HG03575 (cell line): ENCODE measurements at regions not wholly inside any gene's neighbourhood (a gene's known extent, or its start where the extent isn't known, plus 50 kb on each side); places are given as distances from the start of the nearest gene placed in this dataset.
"Not testable (repeated sequence)": the region's sequence is repeated elsewhere in the genome, so short reads cannot be mapped to it uniquely, and the experiment has no call there.

Source experiments
- ATAC-seq: cut with Tn5 transposase; IDR thresholded peaks from one replicate; pipeline ENCODE4 v1.9.1; 2021; ENCODE audit not compliant: unreplicated experiment, insufficient number of reproducible peaks, low FRiP score; ENCODE audit errors: extremely low read depth

DNA sequence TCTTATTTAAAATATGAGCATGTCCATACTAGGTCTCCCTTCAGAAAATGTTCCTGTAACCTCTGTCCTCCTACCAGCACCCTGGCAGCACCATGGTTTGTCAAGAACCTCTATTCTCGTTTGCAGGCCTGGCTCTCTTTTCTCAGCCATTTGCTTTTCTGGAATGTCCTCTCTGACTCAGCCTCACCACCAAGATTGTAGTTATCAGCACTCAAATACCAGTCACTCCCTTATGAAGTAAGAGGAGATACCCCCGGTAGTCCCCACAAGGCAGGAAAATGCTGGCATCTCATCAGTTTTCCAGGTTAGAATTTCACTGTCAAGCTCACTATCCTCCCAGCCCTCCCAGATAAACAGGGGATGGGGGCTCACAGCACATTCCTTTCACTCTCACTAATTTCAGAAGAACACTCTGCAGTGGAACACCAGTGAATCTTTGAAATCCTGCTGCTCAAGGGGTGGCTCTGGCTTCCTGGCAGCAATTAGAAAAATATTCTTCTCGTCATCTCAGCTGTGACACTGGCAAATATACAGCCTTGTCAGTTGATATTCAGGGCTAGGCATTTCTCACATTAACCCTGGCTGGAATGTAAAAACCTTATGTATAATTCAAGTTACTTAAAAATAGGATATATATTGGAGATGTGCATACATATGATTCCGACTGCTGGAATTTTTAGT lies 129.2 kb downstream of the TBX18 start:
- no peak for ATAC-seq

DNA sequence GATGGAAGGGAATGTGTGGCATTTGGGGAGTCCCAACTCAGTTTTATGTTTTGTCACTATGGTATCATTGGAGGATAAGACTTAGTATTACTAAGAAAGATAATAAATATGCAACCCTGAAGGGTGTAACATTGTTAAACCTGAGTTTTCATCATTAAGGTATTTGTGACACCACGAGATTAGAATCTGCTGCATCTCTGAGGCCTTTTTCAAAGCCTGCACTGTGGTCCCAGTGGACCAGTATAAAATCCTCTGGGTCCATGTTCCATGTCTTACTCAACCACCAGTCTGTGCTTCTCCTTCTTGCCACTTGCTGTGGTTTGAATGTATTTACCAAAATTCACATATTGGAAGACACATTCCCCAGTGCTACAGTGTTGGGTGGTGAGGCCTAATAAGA lies 130.6 kb downstream of the TBX18 start:
- no peak for ATAC-seq

DNA sequence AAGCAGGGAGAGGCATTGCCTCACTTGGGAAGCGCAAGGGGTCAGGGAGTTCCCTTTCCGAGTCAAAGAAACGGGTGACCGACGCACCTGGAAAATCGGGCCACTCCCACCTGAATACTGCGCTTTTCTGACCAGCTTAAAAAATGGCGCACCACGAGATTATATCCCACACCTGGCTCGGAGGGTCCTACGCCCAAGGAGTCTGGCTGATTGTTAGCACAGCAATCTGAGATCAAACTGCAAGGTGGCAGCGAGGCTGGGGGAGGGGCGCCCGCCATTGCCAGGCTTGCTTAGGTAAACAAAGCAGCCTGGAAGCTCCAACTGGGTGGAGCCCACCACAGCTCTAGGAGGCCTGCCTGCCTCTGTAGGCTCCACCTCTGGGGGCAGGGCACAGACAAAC lies 137.9 kb downstream of the TBX18 start:
- ATAC-seq: not testable (repeated sequence)

DNA sequence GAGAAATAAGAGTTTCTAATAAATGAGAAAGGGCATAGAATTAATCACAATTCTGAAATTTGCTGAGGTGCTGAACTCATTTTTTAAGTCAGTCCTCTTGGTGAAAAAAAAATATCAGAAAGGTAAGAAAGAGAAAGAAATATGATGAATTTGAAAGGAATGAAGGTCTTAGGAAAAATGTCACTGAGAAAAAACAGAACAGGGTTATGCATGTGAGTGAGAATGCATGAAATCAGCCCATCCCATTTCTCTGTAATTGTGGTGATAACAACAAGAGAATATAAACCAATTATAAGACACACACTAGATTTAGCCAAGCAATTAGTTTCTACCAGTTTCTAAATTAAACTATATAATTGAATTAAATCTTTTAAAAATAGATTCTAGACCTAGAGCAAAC lies 138.9 kb downstream of the TBX18 start:
- no peak for ATAC-seq

DNA sequence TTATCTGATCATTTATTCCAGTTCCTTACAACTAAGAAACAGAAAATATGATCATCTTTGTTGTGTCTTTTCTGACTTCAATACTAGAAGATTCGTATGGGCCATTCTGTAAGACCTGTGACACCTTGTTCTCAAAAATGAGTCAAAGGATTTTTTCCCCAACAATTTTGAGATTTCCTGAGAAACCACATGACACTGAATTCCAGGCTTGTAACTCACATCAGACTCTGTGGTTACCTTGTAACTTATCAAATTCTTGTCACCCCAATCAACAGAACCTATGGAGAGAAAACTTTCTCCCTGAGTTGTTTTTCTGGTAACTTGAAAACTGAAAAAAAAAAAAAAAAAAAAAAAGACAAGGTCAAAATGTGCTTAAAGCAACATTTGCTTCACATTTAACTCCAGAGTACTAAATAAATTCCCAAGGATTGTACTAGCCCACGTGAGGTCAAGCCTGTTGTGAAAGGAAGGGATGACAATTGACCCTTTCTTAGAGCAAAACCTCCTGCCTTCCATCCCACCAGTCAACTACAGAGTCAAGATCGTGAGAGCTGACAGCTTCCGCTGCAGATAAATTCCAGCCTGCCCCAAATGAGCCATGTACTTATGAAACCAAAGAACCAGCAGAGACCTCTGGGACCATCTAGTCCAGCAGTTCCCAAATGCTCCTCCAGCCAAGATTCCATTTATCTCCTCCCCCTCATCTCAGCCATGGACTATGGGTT lies 140.3 kb downstream of the TBX18 start:
- ATAC-seq: no peak

DNA sequence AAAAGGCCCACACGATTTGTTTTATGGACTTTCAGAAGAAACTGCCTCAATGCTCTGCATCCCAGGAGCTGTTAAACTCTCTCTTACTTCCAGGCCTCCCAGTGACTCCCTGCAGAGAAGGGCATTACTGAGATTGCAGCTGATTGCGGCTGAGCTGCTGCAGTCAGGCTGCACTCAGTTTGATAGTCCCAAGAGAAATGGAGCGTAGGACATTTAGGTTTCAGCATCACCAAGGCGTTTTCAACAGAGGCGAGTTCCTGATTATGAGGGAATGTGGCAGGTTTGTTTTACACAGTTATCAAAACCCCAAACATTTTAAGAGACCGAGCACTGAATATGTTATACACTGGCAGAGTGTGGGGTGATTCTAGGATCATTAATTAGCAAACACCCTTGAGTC lies 145.6 kb downstream of the TBX18 start:
- ATAC-seq: no peak

DNA sequence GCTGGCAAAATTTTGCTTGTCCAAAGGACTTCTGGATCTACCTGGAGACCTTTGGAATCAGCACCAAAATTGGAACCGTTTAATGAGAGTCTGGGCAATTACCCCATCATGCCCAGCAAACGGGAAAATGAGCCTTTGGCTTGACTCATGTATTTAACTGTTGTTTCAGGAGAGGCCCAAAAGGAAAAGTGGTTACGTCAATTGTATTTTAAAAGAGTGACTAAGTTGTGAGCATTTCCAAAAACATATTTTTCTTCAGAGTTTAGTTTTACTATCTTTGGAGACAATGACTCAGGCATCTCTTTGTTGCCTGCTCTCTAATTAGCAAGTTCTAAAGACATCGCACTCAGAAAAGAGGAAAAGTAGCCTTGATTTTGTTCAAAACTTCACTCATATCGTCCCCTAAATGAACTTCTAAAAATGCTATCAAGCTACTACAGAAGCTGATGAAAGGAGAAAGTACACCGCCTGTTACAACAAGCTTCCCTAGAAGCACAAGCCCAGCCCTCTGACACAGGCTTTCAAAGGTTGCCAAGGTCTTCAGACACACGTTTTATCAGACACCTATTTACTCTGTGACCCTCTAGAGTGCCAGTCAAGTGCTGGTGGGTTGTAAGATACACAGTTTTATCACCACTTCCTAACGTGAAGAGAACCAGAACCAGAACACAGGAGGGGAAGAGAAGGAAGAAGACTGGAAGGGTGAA lies 146.2 kb downstream of the TBX18 start:
- ATAC-seq: no peak

DNA sequence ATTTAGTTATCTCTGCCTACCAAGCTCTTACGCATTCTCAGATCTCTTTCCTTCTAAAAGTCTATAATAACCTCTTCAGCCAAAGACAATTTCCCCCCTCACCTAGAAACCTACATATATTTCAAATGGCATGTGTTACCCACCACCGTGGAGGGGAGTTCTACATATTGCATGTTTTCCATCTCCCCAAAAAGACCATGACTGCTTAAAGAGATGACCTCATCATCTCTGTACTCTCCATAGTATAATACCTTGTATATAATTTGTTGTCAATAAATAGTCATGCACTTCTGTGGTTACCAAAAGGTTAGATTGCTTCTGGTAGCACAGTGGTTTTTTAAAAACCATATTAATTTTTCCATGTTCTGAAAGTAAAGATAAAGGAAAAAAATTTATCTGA lies 148.4 kb downstream of the TBX18 start:
- ATAC-seq: no peak

DNA sequence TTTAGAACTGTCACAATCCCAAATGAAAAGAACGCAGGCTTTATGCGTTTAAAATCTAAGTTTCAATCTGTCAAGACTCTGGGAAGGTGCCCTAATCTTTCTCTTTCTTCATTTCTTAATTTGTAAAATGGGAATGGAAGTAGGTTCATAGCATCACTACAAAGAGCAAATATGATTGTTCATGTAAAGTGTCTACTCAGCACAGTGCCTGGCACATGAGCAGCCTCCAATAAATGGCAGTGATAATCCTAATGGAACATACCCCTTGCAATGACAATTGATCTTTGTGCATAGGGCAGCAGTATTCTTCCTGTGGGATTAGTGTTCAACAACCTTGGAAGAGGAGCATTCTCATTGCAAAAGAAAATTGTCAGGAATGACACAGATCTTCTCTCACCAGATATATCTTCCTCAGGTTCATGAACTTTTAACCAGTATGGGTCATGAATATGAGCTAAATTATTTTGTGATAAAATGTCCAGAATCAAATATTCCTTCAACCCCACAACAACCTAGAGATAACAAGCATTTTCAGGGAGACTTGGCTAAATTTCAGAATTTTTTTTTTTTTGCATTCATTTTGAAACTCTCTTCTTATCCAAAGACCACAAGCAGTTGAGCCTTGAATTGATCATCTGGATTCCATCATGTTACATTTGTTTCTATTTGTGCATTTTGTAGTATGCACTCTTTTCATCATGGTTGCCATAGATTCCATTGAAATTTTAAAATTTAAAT lies 149.1 kb downstream of the TBX18 start:
- no peak for ATAC-seq

DNA sequence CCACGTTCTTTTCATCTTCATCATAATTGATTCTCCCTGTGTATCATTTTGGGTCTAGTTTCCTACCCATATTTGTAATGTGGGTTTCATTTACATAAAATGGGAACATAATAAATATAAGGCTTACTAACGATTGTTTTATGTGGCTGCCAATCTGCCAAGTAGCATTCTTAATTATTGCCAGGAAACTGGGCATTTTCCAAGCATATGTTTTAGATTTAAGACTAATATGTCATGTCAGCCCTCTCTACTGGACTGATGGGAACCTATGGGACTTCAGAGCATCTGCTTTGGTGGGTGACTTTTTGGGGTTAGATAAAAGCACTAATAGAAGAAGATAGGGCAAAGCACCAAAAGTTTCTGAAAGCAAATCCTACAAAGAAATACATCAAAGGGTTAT lies 157.5 kb downstream of the TBX18 start:
- ATAC-seq: no peak

DNA sequence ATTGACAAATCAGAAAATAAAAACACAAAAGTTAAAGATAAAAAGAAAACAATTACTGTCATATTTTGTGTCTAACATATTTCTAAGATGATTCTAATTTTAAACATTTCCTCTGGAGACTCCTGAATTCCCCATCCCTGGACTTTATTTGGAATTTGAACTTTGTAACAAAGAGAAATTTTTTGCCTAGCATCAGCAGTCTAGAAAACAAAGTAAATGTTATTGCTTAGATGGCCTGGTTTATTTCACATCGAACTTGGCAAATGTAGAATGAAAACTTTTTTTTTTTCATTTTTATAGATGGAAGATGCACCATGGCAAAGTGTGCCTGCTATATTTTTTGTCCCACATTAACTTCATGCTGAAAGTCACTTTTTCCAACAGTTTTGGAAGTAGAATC lies 159.1 kb downstream of the TBX18 start:
- ATAC-seq: no peak

DNA sequence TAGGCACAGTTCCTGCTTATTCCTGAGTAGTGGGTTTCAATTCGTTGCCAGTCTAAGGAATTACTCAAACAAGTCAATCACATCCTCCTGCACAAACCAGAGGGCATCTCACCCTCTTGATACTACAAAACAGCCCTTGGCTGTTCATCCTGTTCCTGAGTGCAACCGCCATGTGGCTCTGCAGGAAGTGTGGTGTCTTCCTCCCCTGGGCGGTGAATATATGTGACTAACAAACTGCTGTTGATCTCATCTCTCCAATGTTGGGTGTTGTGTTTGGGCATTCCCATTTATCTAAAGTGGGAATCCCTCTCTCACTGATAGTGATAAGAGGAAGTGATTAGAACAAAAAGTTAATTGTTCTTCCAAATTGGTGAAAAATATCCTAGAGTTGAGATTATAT lies 163.0 kb downstream of the TBX18 start:
- no peak for ATAC-seq

DNA sequence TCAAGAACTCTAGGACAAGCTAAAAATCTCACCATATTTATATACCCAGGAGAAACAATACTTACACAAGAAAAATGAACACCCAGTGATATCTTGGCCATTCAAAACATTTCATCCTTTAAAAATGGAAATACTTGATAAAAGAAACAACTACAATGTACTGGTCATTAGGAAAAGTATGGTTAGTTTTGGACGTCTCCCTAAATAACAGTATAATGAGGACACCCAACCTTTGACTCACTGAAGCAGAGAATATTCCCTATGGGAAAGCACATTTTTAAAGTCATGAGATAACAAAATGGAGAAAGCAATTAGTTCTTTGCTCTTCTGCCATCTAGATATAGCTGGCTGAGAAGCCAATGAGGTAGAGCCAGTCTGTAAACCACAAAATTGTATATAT lies 164.4 kb downstream of the TBX18 start:
- no peak for ATAC-seq

DNA sequence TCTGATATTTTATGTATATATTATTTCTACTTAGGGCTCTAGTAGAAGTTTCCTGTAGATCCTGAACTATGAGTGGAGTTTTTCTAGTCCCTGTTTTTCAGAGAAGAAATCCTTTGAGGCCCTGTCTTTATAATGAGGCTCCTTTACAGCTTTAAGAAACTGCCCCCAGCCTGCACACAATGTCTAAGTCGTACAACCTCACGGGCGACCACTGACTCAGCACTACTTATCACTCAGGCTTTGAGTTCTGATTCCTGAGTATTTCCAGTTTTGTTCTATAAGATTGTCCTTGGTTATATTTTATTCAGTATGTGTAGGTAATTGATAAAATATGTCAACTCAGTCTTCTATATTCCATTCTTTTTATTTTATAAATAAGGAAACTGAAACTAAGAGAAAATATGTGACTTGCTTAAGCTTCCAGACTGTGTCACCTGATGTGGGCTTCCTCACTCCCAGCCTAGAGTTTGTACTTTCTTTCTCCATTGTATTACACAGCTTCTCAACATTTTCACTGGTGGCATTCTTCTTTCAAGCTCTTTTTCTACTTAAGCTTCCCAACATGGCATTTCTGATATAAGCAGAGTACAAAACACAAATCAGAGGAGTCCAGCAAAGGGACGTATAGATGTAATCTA lies 167.0 kb downstream of the TBX18 start:
- ATAC-seq: no peak

DNA sequence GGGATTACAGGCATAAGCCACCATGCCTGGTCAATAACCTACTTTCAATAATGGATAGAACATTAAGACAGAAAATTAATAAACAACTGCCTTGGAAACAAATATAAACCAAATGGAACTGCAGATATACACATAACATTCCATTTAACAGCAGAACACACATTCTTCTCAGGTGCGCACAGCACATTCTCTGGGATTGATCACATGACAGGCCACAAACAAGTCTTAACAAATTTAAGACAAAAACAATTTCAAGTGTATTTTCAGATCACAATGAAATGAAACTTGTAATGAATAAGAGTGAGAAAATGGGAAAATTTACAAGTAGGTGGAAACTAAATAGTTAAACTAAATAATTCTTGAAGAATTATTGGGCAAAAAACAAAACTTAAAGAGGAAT lies 167.9 kb downstream of the TBX18 start:
- ATAC-seq: no peak

DNA sequence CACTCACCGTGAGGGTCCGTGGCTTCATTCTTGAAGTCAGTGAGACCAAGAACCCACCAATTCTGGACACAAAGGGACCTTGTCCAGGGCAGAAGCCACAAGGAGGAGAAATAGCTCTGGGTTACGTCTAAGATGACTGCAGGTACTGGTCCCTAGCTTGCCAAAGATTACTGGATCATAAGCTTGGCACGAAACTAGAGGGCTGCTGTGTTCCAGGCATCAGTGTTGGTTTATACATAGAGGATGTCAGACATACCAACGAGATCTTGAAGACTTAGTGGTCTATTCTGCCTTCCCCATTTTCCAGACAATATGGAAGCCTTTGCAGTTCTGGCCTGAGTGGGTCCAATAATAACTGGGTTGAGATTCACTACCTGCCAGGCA lies 175.7 kb downstream of the TBX18 start:
- ATAC-seq: no peak

DNA sequence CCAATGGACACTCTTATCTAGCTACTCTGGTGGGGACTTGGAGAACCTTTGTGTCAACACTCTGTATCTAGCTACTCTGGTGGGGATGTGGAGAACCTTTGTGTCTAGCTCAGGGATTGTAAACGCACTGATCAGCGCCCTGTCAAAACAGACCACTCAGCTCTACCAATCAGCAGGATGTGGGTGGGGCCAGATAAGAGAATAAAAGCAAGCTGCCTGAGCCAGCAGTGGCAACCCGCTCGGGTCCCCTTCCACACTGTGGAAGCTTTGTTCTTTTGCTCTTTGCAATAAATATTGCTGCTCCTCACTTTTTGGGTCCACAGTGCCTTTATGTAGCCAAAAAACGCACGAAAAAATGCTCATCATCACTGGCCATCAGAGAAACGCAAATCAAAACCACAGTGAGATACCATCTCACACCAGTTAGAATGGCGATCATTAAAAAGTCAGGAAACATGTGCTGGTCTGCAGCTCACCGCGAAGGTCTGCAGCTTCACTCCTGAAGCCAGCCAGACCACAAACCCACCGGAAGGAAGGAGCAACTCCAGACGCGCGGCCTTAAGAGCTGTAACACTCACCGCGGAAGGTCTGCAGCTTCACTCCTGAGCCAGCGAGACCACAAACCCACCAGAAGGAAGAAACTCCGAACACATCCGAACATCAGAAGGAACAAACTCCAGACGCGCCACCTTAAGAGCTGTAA lies 176.3 kb downstream of the TBX18 start:
- not testable (repeated sequence) for ATAC-seq

DNA sequence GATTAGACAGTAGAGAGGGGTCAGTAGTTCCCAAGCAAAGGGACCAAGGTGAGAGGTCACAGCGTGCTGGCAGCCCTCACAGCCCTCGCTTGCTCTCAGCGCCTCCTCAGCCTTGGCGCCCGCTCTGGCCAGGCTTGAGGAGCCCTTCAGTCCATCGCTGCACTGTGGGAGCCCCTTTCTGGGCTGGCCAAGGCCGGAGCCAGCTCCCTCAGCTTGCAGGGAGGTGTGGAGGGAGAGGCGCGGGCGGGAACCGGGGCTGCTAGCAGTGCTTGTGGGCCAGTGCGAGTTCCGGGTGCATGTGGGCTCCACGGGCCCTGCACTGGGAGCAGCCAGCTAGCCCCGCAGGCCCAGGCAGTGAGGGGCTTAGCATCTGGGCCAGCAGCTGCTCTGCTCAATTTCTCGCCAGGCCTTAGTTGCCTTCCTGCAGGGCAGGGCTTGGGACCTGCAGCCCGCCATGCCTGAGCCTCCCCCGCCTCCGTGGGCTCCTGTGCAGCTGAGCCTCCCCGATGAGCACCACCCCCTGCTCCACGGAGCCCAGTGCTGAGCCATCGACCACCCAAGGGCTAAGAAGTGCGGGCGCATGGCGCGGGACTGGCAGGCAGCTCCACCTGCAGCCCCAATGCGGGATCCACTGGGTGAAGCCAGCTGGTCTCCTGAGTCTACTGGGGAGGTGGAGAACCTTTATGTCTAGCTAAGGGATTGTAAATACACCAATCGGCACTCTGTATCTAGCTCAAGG lies 177.0 kb downstream of the TBX18 start:
- not testable (repeated sequence) for ATAC-seq
